ENCODE measurements at regions not wholly inside any gene's neighbourhood (a gene's known extent, or its start where the extent isn't known, plus 50 kb on each side); places are given as distances from the start of the nearest gene placed in this dataset.

DNA sequence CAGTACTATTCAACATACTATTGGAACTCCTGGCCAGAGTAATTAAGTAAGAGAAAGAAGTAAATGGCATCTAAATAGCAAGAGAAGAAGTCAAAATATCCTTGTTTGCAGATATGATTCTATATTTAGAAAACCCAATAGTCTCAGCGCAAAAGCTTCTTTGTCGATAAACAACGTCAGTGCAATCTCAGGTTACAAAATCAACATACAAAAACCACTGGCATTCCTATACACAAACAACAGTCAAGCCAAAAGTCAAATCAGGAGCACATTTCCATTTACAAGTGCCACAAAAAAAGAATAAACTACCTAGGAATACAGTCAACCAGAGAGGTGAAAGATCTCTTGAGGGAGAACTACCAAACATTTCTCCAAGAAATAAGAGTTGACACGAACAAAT is 1901.9 kb upstream of the ACO1 start:
- CTCF ChIA-PET: no interaction called here
- no peaks in the 10 kb centered on the region for H3K4me1 ChIP-seq (ENCODE audit: control extremely low read depth in 1 of 4, control insufficient read depth in 4 of 4, insufficient read depth in 4 of 4, low read length in 3 of 4)
- no peaks in the 10 kb centered on the region for H3K9me3 ChIP-seq (ENCODE audit: control extremely low read depth in 1 of 5, control insufficient read depth in 4 of 5, insufficient read depth in 2 of 5, low read depth in 1 of 5, low read length in 4 of 5)
- no peaks in the 10 kb centered on the region for H3K27me3 ChIP-seq (replicated peaks in 2 of 5; ENCODE audit: control insufficient read depth in 4 of 5, insufficient read depth in 5 of 5, low read length in 4 of 5)
- no peak overlapping the region for H3K27ac ChIP-seq (ENCODE audit: insufficient read depth in 1 of 2, low read depth in 1 of 2, low read length in 2 of 2, poor library complexity in 1 of 2, severe bottlenecking in 2 of 2)
- POLR2A ChIA-PET: no interaction called here
- no peak for DNase-seq
- no peak overlapping the region for H3K4me3 ChIP-seq (ENCODE audit: control insufficient read depth in 1 of 7, extremely low read depth in 1 of 7, insufficient read depth in 4 of 7, low read depth in 2 of 7, low read length in 6 of 7)
- H3K36me3 ChIP-seq (ENCODE audit: control insufficient read depth in 4 of 4, insufficient read depth in 4 of 4, low read length in 3 of 4): no peaks in the 10 kb centered on the region
- WGBS (ENCODE audit: insufficient coverage): 83% methylated on average over 4 of the region's 4 CpGs

DNA sequence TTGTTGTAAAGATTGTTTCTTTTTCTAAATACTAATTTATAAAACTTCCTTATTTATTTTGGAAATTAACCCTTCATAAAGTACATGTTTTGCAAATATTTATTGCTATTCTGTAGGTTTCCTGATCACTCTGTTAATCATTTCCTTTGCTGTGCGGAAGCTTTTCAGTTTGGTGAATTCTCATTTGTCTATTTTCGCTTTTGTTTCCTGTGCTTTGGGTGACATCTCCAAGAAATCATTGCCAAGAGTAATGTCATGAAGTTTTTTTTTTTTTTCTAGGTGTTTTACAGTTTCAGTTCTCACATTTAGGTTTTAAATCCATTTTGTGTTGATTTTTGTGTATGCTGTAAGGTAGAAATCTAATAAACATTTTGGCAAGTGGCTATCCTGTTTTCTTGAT is 1899.8 kb upstream of the ACO1 start:
- no peaks in the 10 kb centered on the region for H3K9me3 ChIP-seq (ENCODE audit: control extremely low read depth in 1 of 5, control insufficient read depth in 4 of 5, insufficient read depth in 2 of 5, low read depth in 1 of 5, low read length in 4 of 5)
- no peaks in the 10 kb centered on the region for H3K36me3 ChIP-seq (ENCODE audit: control insufficient read depth in 4 of 4, insufficient read depth in 4 of 4, low read length in 3 of 4)
- H3K27me3 ChIP-seq (replicated peaks in 2 of 5; ENCODE audit: control insufficient read depth in 4 of 5, insufficient read depth in 5 of 5, low read length in 4 of 5): no peaks in the 10 kb centered on the region
- no peaks in the 10 kb centered on the region for H3K4me1 ChIP-seq (ENCODE audit: control extremely low read depth in 1 of 4, control insufficient read depth in 4 of 4, insufficient read depth in 4 of 4, low read length in 3 of 4)
- no peak for DNase-seq
- no peak overlapping the region for H3K27ac ChIP-seq (ENCODE audit: insufficient read depth in 1 of 2, low read depth in 1 of 2, low read length in 2 of 2, poor library complexity in 1 of 2, severe bottlenecking in 2 of 2)
- ChIA-PET CTCF (no interaction called here), POLR2A (no interaction called here)
- no peak overlapping the region for H3K4me3 ChIP-seq (ENCODE audit: control insufficient read depth in 1 of 7, extremely low read depth in 1 of 7, insufficient read depth in 4 of 7, low read depth in 2 of 7, low read length in 6 of 7)
- WGBS (ENCODE audit: insufficient coverage): no CpG with 5 or more reads among the region's 2 CpGs

GRCh38 chr9:30504502-30504905 is 1879.9 kb upstream of the ACO1 start:
- no peak for DNase-seq
- H3K4me1 ChIP-seq (ENCODE audit: control extremely low read depth in 1 of 4, control insufficient read depth in 4 of 4, insufficient read depth in 4 of 4, low read length in 3 of 4): no peaks in the 10 kb centered on the region
- no peaks in the 10 kb centered on the region for H3K27me3 ChIP-seq (replicated peaks in 2 of 5; ENCODE audit: control insufficient read depth in 4 of 5, insufficient read depth in 5 of 5, low read length in 4 of 5)
- H3K4me3 ChIP-seq (ENCODE audit: control insufficient read depth in 1 of 7, extremely low read depth in 1 of 7, insufficient read depth in 4 of 7, low read depth in 2 of 7, low read length in 6 of 7): no peak overlapping the region
- CTCF ChIA-PET: no interaction called here
- WGBS (ENCODE audit: insufficient coverage): no CpG with 5 or more reads among the region's 1 CpG
- no peak overlapping the region for H3K27ac ChIP-seq (ENCODE audit: insufficient read depth in 1 of 2, low read depth in 1 of 2, low read length in 2 of 2, poor library complexity in 1 of 2, severe bottlenecking in 2 of 2)
- H3K9me3 ChIP-seq (ENCODE audit: control extremely low read depth in 1 of 5, control insufficient read depth in 4 of 5, insufficient read depth in 2 of 5, low read depth in 1 of 5, low read length in 4 of 5): no peaks in the 10 kb centered on the region
- no peaks in the 10 kb centered on the region for H3K36me3 ChIP-seq (ENCODE audit: control insufficient read depth in 4 of 4, insufficient read depth in 4 of 4, low read length in 3 of 4)
- POLR2A ChIA-PET: no interaction called here

GRCh38 chr9:30505311-30505710 is 1879.1 kb upstream of the ACO1 start:
- WGBS (ENCODE audit: insufficient coverage): no CpG with 5 or more reads among the region's 1 CpG
- CTCF ChIA-PET: no interaction called here

GRCh38 chr9:30506749-30507148 is 1877.7 kb upstream of the ACO1 start:
- Histone ChIP-seq H3K27me3 (replicated peaks in 2 of 5; ENCODE audit: control insufficient read depth in 4 of 5, insufficient read depth in 5 of 5, low read length in 4 of 5) (no peaks in the 10 kb centered on the region), H3K27ac (ENCODE audit: insufficient read depth in 1 of 2, low read depth in 1 of 2, low read length in 2 of 2, poor library complexity in 1 of 2, severe bottlenecking in 2 of 2) (no peak overlapping the region), H3K9me3 (ENCODE audit: control extremely low read depth in 1 of 5, control insufficient read depth in 4 of 5, insufficient read depth in 2 of 5, low read depth in 1 of 5, low read length in 4 of 5) (no peaks in the 10 kb centered on the region), H3K4me1 (ENCODE audit: control extremely low read depth in 1 of 4, control insufficient read depth in 4 of 4, insufficient read depth in 4 of 4, low read length in 3 of 4) (no peaks in the 10 kb centered on the region), H3K36me3 (ENCODE audit: control insufficient read depth in 4 of 4, insufficient read depth in 4 of 4, low read length in 3 of 4) (no peaks in the 10 kb centered on the region), H3K4me3 (ENCODE audit: control insufficient read depth in 1 of 7, extremely low read depth in 1 of 7, insufficient read depth in 4 of 7, low read depth in 2 of 7, low read length in 6 of 7) (no peak overlapping the region)
- POLR2A ChIA-PET: no interaction called here
- DNase-seq: no peak
- WGBS (ENCODE audit: insufficient coverage): 100% methylated on average over 1 of the region's 2 CpGs
- CTCF ChIA-PET: no interaction called here

More at GRCh38 chr9:30505311-30505710, 1879.1 kb upstream of the ACO1 start:
- Histone ChIP-seq H3K4me1 (ENCODE audit: control extremely low read depth in 1 of 4, control insufficient read depth in 4 of 4, insufficient read depth in 4 of 4, low read length in 3 of 4) (no peaks in the 10 kb centered on the region), H3K27ac (ENCODE audit: insufficient read depth in 1 of 2, low read depth in 1 of 2, low read length in 2 of 2, poor library complexity in 1 of 2, severe bottlenecking in 2 of 2) (no peak overlapping the region), H3K4me3 (ENCODE audit: control insufficient read depth in 1 of 7, extremely low read depth in 1 of 7, insufficient read depth in 4 of 7, low read depth in 2 of 7, low read length in 6 of 7) (no peak overlapping the region), H3K9me3 (ENCODE audit: control extremely low read depth in 1 of 5, control insufficient read depth in 4 of 5, insufficient read depth in 2 of 5, low read depth in 1 of 5, low read length in 4 of 5) (no peaks in the 10 kb centered on the region), H3K27me3 (replicated peaks in 2 of 5; ENCODE audit: control insufficient read depth in 4 of 5, insufficient read depth in 5 of 5, low read length in 4 of 5) (no peaks in the 10 kb centered on the region), H3K36me3 (ENCODE audit: control insufficient read depth in 4 of 4, insufficient read depth in 4 of 4, low read length in 3 of 4) (no peaks in the 10 kb centered on the region)
- no peak for DNase-seq
- POLR2A ChIA-PET: no interaction called here

DNA sequence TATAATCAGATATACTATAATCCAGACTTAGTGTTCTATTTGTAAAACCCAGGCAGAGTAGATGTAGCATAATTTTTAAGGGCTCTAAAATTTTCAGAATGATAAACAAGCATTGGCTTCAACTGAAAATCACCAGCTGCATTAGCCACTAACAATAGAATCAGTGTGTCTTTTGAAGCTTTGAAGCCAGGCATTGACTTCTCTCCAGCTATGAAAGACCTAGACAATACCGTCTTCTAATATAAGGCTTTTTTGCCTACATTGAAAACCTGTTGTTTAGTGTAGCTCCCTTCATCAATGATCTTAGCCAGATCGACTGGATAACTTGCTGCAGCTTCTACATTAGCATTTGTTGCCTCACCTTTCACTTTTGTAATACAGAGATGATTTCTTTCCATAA is 1877.3 kb upstream of the ACO1 start:
- ChIA-PET CTCF (no interaction called here), POLR2A (no interaction called here)
- DNase-seq: no peak
- WGBS (ENCODE audit: insufficient coverage): 95% methylated on average over 2 of the region's 2 CpGs
- no peak overlapping the region for H3K27ac ChIP-seq (ENCODE audit: insufficient read depth in 1 of 2, low read depth in 1 of 2, low read length in 2 of 2, poor library complexity in 1 of 2, severe bottlenecking in 2 of 2)
- no peaks in the 10 kb centered on the region for H3K36me3 ChIP-seq (ENCODE audit: control insufficient read depth in 4 of 4, insufficient read depth in 4 of 4, low read length in 3 of 4)
- no peak overlapping the region for H3K4me3 ChIP-seq (ENCODE audit: control insufficient read depth in 1 of 7, extremely low read depth in 1 of 7, insufficient read depth in 4 of 7, low read depth in 2 of 7, low read length in 6 of 7)
- no peaks in the 10 kb centered on the region for H3K4me1 ChIP-seq (ENCODE audit: control extremely low read depth in 1 of 4, control insufficient read depth in 4 of 4, insufficient read depth in 4 of 4, low read length in 3 of 4)
- H3K27me3 ChIP-seq (replicated peaks in 2 of 5; ENCODE audit: control insufficient read depth in 4 of 5, insufficient read depth in 5 of 5, low read length in 4 of 5): no peaks in the 10 kb centered on the region
- no peaks in the 10 kb centered on the region for H3K9me3 ChIP-seq (ENCODE audit: control extremely low read depth in 1 of 5, control insufficient read depth in 4 of 5, insufficient read depth in 2 of 5, low read depth in 1 of 5, low read length in 4 of 5)

- CTCF ChIA-PET: no interaction called here
- Histone ChIP-seq H3K36me3 (ENCODE audit: control insufficient read depth in 4 of 4, insufficient read depth in 4 of 4, low read length in 3 of 4) (no peaks in the 10 kb centered on the region), H3K27ac (ENCODE audit: insufficient read depth in 1 of 2, low read depth in 1 of 2, low read length in 2 of 2, poor library complexity in 1 of 2, severe bottlenecking in 2 of 2) (no peak overlapping the region), H3K4me3 (ENCODE audit: control insufficient read depth in 1 of 7, extremely low read depth in 1 of 7, insufficient read depth in 4 of 7, low read depth in 2 of 7, low read length in 6 of 7) (no peak overlapping the region), H3K4me1 (ENCODE audit: control extremely low read depth in 1 of 4, control insufficient read depth in 4 of 4, insufficient read depth in 4 of 4, low read length in 3 of 4) (no peaks in the 10 kb centered on the region), H3K9me3 (ENCODE audit: control extremely low read depth in 1 of 5, control insufficient read depth in 4 of 5, insufficient read depth in 2 of 5, low read depth in 1 of 5, low read length in 4 of 5) (no peaks in the 10 kb centered on the region), H3K27me3 (replicated peaks in 2 of 5; ENCODE audit: control insufficient read depth in 4 of 5, insufficient read depth in 5 of 5, low read length in 4 of 5) (no peaks in the 10 kb centered on the region)
- POLR2A ChIA-PET: no interaction called here
- no peak for DNase-seq
- WGBS (ENCODE audit: insufficient coverage): 76% methylated on average over 2 of the region's 2 CpGs
Measured at GRCh38 chr9:30511666-30512065, 1872.8 kb upstream of the ACO1 start.

GRCh38 chr9:30519166-30519565 is 1865.3 kb upstream of the ACO1 start:
- Histone ChIP-seq H3K4me3 (ENCODE audit: control insufficient read depth in 1 of 7, extremely low read depth in 1 of 7, insufficient read depth in 4 of 7, low read depth in 2 of 7, low read length in 6 of 7) (no peak overlapping the region), H3K27ac (ENCODE audit: insufficient read depth in 1 of 2, low read depth in 1 of 2, low read length in 2 of 2, poor library complexity in 1 of 2, severe bottlenecking in 2 of 2) (no peak overlapping the region), H3K4me1 (ENCODE audit: control extremely low read depth in 1 of 4, control insufficient read depth in 4 of 4, insufficient read depth in 4 of 4, low read length in 3 of 4) (no peaks in the 10 kb centered on the region), H3K36me3 (ENCODE audit: control insufficient read depth in 4 of 4, insufficient read depth in 4 of 4, low read length in 3 of 4) (no peaks in the 10 kb centered on the region), H3K27me3 (replicated peaks in 2 of 5; ENCODE audit: control insufficient read depth in 4 of 5, insufficient read depth in 5 of 5, low read length in 4 of 5) (no peaks in the 10 kb centered on the region), H3K9me3 (ENCODE audit: control extremely low read depth in 1 of 5, control insufficient read depth in 4 of 5, insufficient read depth in 2 of 5, low read depth in 1 of 5, low read length in 4 of 5) (no peaks in the 10 kb centered on the region)
- WGBS (ENCODE audit: insufficient coverage): no CpG with 5 or more reads among the region's 1 CpG
- ChIA-PET POLR2A (no interaction called here), CTCF (no interaction called here)
- no peak for DNase-seq
